K562 (cell line): ENCODE measurements at regions not wholly inside any gene's neighbourhood (a gene's known extent, or its start where the extent isn't known, plus 50 kb on each side); places are given as distances from the start of the nearest gene placed in this dataset.
A peak's percentile ranks its signal among the peaks of the same experiment; 100 is the strongest.

ENCODE experiments used
- ATAC-seq: fragments of 200-7000 bp; cut with Tn5 transposase; 3 replicates; pipeline ENCODE4 v1.9.1; 2020; ENCODE audit warnings: moderate library complexity
- BruUV-seq: library from RNA; stranded (reverse); fragments of 400-500 nt; replicated peaks from 2 replicates; lab custom pipeline; 2021; lab: Mats Ljungman, UMichigan
- CTCF ChIA-PET: fragments of 300-600 bp; formaldehyde crosslinking; extraction: SDS; loops from one replicate; lab custom pipeline; 2021; ENCODE audit warnings: low intra/inter-chr PET ratio; lab: Yijun Ruan, JAX
- POLR2A ChIA-PET: fragments of 300-600, 350-650 bp; sonication (Branson Sonifier 250); formaldehyde crosslinking; extraction: SDS; loops from one replicate; lab custom pipeline; 2021; ENCODE audit warnings: antibody characterized with exemption, inconsistent platforms; lab: Yijun Ruan, JAX
- DNase-seq, 4 experiments: peaks; one replicate each; pipeline versions ENCODE4 v3.0.0 to v3.0.0-alpha.2; 2011 to 2018; ENCODE audit warnings: low spot score in 3 of 4, mixed read lengths in 3 of 4; ENCODE audit errors: extremely low read depth in 1 of 4
- FAIRE-seq: peaks from 2 replicates; lab custom pipeline; 2011; peaks lifted over from hg19 to GRCh38; lab: Jason Lieb, UNC
- H2AFZ ChIP-seq: 2 replicates; pipeline ENCODE4 v1.6.0; 2011; ENCODE audit warnings: low read depth, low read length, control low read depth, inconsistent platforms
- H3K27ac ChIP-seq: fragments of 200-600 bp; 3 replicates; pipeline ENCODE4 v1.8.0; 2011; ENCODE audit warnings: low read depth, mild to moderate bottlenecking, control low read depth, inconsistent platforms, low read length, moderate library complexity, mixed read lengths; ENCODE audit errors: extremely low read depth
- H3K27me3 ChIP-seq, 2 experiments: fragments of 300-600 bp in 1 of 2; 2 replicates in 1 of 2; 3 replicates in 1 of 2; pipeline versions ENCODE4 v1.6.0 to v1.8.0; 2011; ENCODE audit warnings: inconsistent platforms in 2 of 2, low read length in 2 of 2, mild to moderate bottlenecking in 1 of 2, mixed read lengths in 1 of 2, moderate library complexity in 1 of 2; ENCODE audit not compliant: control insufficient read depth in 2 of 2, insufficient read depth in 2 of 2
- H3K36me3 ChIP-seq: fragments of 300-600 bp; 3 replicates; pipeline ENCODE4 v1.8.0; 2011; ENCODE audit warnings: mild to moderate bottlenecking, low read length, inconsistent platforms; ENCODE audit not compliant: control insufficient read depth, insufficient read depth
- H3K4me1 ChIP-seq, 2 experiments: fragments of 200-600 bp in 1 of 2; replicated peaks in 1 of 2; 2 replicates in 1 of 2; 3 replicates in 1 of 2; pipeline versions ENCODE4 v1.5.1 to v1.8.0; 2011; ENCODE audit warnings: inconsistent platforms in 2 of 2, low read length in 2 of 2, mild to moderate bottlenecking in 1 of 2, mixed read lengths in 1 of 2, moderate library complexity in 1 of 2; ENCODE audit not compliant: control insufficient read depth in 2 of 2, insufficient read depth in 2 of 2
- H3K4me2 ChIP-seq: 2 replicates; pipeline ENCODE4 v1.6.1; 2011; ENCODE audit warnings: low read length, control low read depth, inconsistent platforms, mixed read lengths; ENCODE audit not compliant: insufficient read depth
- H3K4me3 ChIP-seq: fragments of 200-600 bp; sonication (generic), shearing (Covaris generic); 2 replicates; pipeline ENCODE4 v1.5.1; 2016; ENCODE audit warnings: control low read depth, inconsistent platforms
- H3K79me2 ChIP-seq: fragments of 200-600 bp; 3 replicates; pipeline ENCODE4 v1.8.0; 2011; ENCODE audit warnings: low read length, inconsistent platforms; ENCODE audit not compliant: control insufficient read depth, insufficient read depth
- H3K9ac ChIP-seq, 2 experiments: 2 replicates each; pipeline versions ENCODE4 v1.6.0 to v1.6.1; 2011; ENCODE audit warnings: low read depth in 2 of 2, low read length in 2 of 2, control low read depth in 1 of 2, inconsistent platforms in 1 of 2, mild to moderate bottlenecking in 1 of 2, mixed read lengths in 1 of 2; ENCODE audit not compliant: insufficient read depth in 1 of 2
- H3K9me1 ChIP-seq: one replicate; pipeline ENCODE4 v1.6.0; 2011; ENCODE audit warnings: inconsistent platforms, mild to moderate bottlenecking, low read length, moderate library complexity; ENCODE audit not compliant: control insufficient read depth, insufficient read depth
- H3K9me3 ChIP-seq: replicated peaks from 2 replicates; pipeline ENCODE4 v1.5.1; 2011; ENCODE audit warnings: low read depth, low read length, inconsistent platforms; ENCODE audit not compliant: control insufficient read depth, insufficient read depth
- H4K20me1 ChIP-seq: replicated peaks from 2 replicates; pipeline ENCODE4 v1.6.1; 2011; ENCODE audit warnings: low read length, inconsistent platforms, mixed read lengths; ENCODE audit not compliant: control insufficient read depth, insufficient read depth
- ARID2 ChIP-seq: fragments of 450-650 bp; IDR thresholded peaks from 2 replicates; pipeline ENCODE4 v1.6.1; 2017; ENCODE audit warnings: antibody characterized with exemption, mild to moderate bottlenecking
- BHLHE40 ChIP-seq: IDR thresholded peaks from 2 replicates; pipeline ENCODE4 v1.6.1; 2011; ENCODE audit warnings: low read length, improper control_type of control experiment
- EP300 ChIP-seq: IDR thresholded peaks from 2 replicates; pipeline ENCODE4 v1.6.1; 2012; ENCODE audit warnings: low read length, improper control_type of control experiment
- IRF9 ChIP-seq: fragments of 450-650 bp; IDR thresholded peaks from 2 replicates; pipeline ENCODE4 v1.6.1; 2016; ENCODE audit warnings: missing biosample characterization, missing genetic modification characterization
- MAX ChIP-seq: sonication (generic); formaldehyde crosslinking; IDR thresholded peaks from 2 replicates; pipeline ENCODE4 v1.9.0; 2022; ENCODE audit warnings: mild to moderate bottlenecking, missing genetic modification reagents
- MCM7 ChIP-seq, 2 experiments: fragments of 450-650 bp; IDR thresholded peaks; 2 replicates each; pipeline ENCODE4 v1.6.1; 2016 to 2018
- NBN ChIP-seq: fragments of 450-650 bp; IDR thresholded peaks from 2 replicates; pipeline ENCODE4 v1.6.1; 2016; ENCODE audit warnings: low read depth, mild to moderate bottlenecking
- SMARCA4 ChIP-seq: fragments of 450-650 bp; IDR thresholded peaks from 2 replicates; pipeline ENCODE4 v1.6.1; 2016
- TOE1 ChIP-seq, 2 experiments: fragments of 450-650 bp in 1 of 2; sonication (generic) in 1 of 2; formaldehyde crosslinking in 1 of 2; IDR thresholded peaks; 2 replicates each; pipeline versions ENCODE4 v1.7.1 to v1.8.0; 2016 to 2022; ENCODE audit warnings: borderline replicate concordance in 2 of 2, mild to moderate bottlenecking in 2 of 2, antibody characterized with exemption in 1 of 2, inconsistent platforms in 1 of 2, low read depth in 1 of 2, missing genetic modification reagents in 1 of 2, moderate library complexity in 1 of 2
- TSC22D4 ChIP-seq: fragments of 450-650 bp; IDR thresholded peaks from 2 replicates; pipeline ENCODE4 v1.6.1; 2016; ENCODE audit warnings: missing genetic modification characterization, missing biosample characterization, control low read depth
- UBTF ChIP-seq, 2 experiments: IDR thresholded peaks; 2 replicates each; pipeline ENCODE4 v1.6.1; 2012; ENCODE audit warnings: improper control_type of control experiment in 2 of 2, low read depth in 2 of 2, low read length in 2 of 2, borderline replicate concordance in 1 of 2
- WGBS: fragments of 100-300 bp; shearing (Covaris generic); methylation state at CpG from one replicate; pipeline ENCODE4 v1.1.6; 2016; ENCODE audit warnings: low coverage, mixed read lengths; ENCODE audit not compliant: insufficient coverage; ENCODE audit errors: missing lambda C conversion rate; 5-methylcytosine and 5-hydroxymethylcytosine counted together
- in situ Hi-C: fragments of 300-500 bp; cut with MboI; formaldehyde crosslinking; loops from 4 replicates; pipeline ENCODE4 v1.15.0; 2018; ENCODE audit warnings: inconsistent platforms, mixed read lengths
- intact Hi-C: fragments of 100-400 bp; cut with micrococcal nuclease; formaldehyde crosslinking; loops from 2 replicates; pipeline ENCODE4 v1.14.2; 2022

GRCh38 chrX:40987413-40987812, 97.8 kb upstream of the USP9X start:
- H3K27ac ChIP-seq: peak overlapping the region; percentile 48; the same call in 1 of the 3 replicates
- no peaks in the 10 kb centered on the region for H3K27me3 ChIP-seq
- ChIA-PET POLR2A (no interaction called here), CTCF (no interaction called here)
- no TSS peak for BruUV-seq
- peaks cover 0 to 8% of the 10 kb centered on the region in 2 experiments; a peak in 3 of 5 replicates for H3K4me1 ChIP-seq
- peak; percentile 49 for FAIRE-seq
- in situ Hi-C loops (no loop called here), intact Hi-C loops (no loop called here)
- 13% methylated on average over 2 of the region's 2 CpGs for WGBS
- peak; percentile 64 to 75 (median 70) for DNase-seq
- no peaks in the 10 kb centered on the region for H3K9me1 ChIP-seq
- ATAC-seq: peak; percentile 84
- no peaks in the 10 kb centered on the region for H4K20me1 ChIP-seq
- H3K4me3 ChIP-seq: no peak overlapping the region
- no peak overlapping the region; a peak in 1 of 4 replicates for H3K9ac ChIP-seq
- H3K9me3 ChIP-seq: no peaks in the 10 kb centered on the region
- H3K79me2 ChIP-seq: no peaks in the 10 kb centered on the region
- peak overlapping the region; percentile 67 for H2AFZ ChIP-seq
- H3K4me2 ChIP-seq: peak overlapping the region; percentile 52
- no peaks in the 10 kb centered on the region for H3K36me3 ChIP-seq
- TF ChIP-seq MAX (no peak), NBN (no peak), TSC22D4 (tag) (no peak), IRF9 (tag) (no peak), UBTF (IDR thresholded peaks at IDR 0.05; ENCODE audit: borderline replicate concordance in 1 of 2, low read depth in 2 of 2, low read length in 2 of 2) (no peak), MCM7 (IDR thresholded peaks at IDR 0.05) (no peak), SMARCA4 (peak; percentile 58; the same call in 1 of the 2 replicates), EP300 (peak; percentile 35; the same call in 1 of the 2 replicates), ARID2 (no peak), TOE1 (IDR thresholded peaks at IDR 0.05; ENCODE audit: borderline replicate concordance) (no peak), TOE1 (CRISPR knock-in tag; IDR thresholded peaks at IDR 0.05; ENCODE audit: borderline replicate concordance, low read depth) (no peak), BHLHE40 (no peak)
